PC-3 (cell line): ENCODE measurements at regions not wholly inside any gene's neighbourhood (a gene's known extent, or its start where the extent isn't known, plus 50 kb on each side); places are given as distances from the start of the nearest gene placed in this dataset.

Experiments
- EZH2 ChIP-seq: fragments of 300-600 bp; sonication (generic); IDR thresholded peaks from one replicate; pipeline ENCODE4 v1.6.1; 2017; ENCODE audit warnings: antibody characterized with exemption, mild to moderate bottlenecking, low read length; ENCODE audit not compliant: unreplicated experiment
- TF ChIP-seq, protein P1 (sequence below): fragments of 300-600 bp; sonication (generic); conservative IDR thresholded peaks from 2 replicates; pipeline ENCODE4 v1.5.1; 2017; ENCODE audit warnings: antibody characterized with exemption, low read depth, mild to moderate bottlenecking, low read length

DNA sequence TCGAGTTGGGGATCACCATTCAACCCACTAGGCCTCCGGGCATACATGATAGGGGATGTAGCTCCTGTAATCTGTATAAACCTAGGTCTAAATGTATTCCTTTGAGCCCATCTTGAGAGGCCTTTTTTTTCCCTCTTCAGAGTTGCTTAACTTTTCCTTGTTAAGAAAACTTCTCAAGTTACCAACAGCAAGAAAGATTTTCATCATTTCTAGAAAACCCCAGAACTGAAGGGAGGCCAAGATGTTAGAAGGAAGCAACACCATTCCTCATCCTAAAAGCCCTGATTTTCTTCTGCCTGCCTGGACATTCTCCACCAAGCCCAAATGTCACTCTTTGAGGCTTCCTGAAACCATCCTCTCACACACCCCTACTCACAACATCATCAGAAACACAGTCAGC lies 79.4 kb downstream of the TMPRSS5 start:
- TF ChIP-seq, protein P1, sequence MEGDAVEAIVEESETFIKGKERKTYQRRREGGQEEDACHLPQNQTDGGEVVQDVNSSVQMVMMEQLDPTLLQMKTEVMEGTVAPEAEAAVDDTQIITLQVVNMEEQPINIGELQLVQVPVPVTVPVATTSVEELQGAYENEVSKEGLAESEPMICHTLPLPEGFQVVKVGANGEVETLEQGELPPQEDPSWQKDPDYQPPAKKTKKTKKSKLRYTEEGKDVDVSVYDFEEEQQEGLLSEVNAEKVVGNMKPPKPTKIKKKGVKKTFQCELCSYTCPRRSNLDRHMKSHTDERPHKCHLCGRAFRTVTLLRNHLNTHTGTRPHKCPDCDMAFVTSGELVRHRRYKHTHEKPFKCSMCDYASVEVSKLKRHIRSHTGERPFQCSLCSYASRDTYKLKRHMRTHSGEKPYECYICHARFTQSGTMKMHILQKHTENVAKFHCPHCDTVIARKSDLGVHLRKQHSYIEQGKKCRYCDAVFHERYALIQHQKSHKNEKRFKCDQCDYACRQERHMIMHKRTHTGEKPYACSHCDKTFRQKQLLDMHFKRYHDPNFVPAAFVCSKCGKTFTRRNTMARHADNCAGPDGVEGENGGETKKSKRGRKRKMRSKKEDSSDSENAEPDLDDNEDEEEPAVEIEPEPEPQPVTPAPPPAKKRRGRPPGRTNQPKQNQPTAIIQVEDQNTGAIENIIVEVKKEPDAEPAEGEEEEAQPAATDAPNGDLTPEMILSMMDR, result no peak
- TF ChIP-seq EZH2, result no peak
